Transverse colon (tissue), 4 donors: ENCODE measurements at regions not wholly inside any gene's neighbourhood (a gene's known extent, or its start where the extent isn't known, plus 50 kb on each side); places are given as distances from the start of the nearest gene placed in this dataset.
"Not testable (repeated sequence)": the region's sequence is repeated elsewhere in the genome, so short reads cannot be mapped to it uniquely, and the experiment has no call there.

Experiments
- DNase-seq: peaks from one replicate; pipeline ENCODE4 v3.0.0-alpha.2; 2019
- H3K27ac ChIP-seq, 4 donors: fragments of 200-600 bp; sonication (generic); 2 replicates each; pipeline ENCODE4 v1.5.1; 2016 to 2018; ENCODE audit warnings: inconsistent platforms in 4 of 4
- H3K27me3 ChIP-seq: fragments of 200-600 bp; sonication (generic); 2 replicates; pipeline ENCODE4 v1.5.1; 2017; ENCODE audit warnings: inconsistent platforms
- H3K36me3 ChIP-seq, 4 donors: fragments of 200-600 bp; sonication (generic); 2 replicates each; pipeline ENCODE4 v1.5.1; 2017 to 2019; ENCODE audit warnings: inconsistent platforms in 4 of 4
- H3K4me1 ChIP-seq, 4 donors: fragments of 200-600 bp; sonication (generic); 2 replicates each; pipeline ENCODE4 v1.5.1; 2017 to 2020; ENCODE audit warnings: inconsistent platforms in 4 of 4
- H3K4me3 ChIP-seq, 4 donors: fragments of 200-600 bp; sonication (generic); 1 replicate in 1 of 4; 2 replicates in 3 of 4; pipeline versions ENCODE4 v1.5.1 to v1.6.1; 2017 to 2019; ENCODE audit warnings: inconsistent platforms in 4 of 4
- H3K9me3 ChIP-seq, 2 donors: fragments of 200-600 bp; sonication (generic); 2 replicates each; pipeline ENCODE4 v1.5.1; 2017 to 2019; ENCODE audit warnings: inconsistent platforms in 2 of 2
- EP300 ChIP-seq: sonication (generic); formaldehyde crosslinking; IDR thresholded peaks from one replicate; pipeline ENCODE4 v1.6.1; 2017; ENCODE audit warnings: antibody characterized with exemption, low read depth
- POLR2A ChIP-seq: fragments of 450-650 bp; IDR thresholded peaks from one replicate; pipeline ENCODE4 v1.6.1; 2016; ENCODE audit warnings: antibody characterized with exemption, mild to moderate bottlenecking, moderate library complexity
- POLR2AphosphoS5 ChIP-seq, 3 donors: sonication (generic); formaldehyde crosslinking; IDR thresholded peaks; one replicate each; pipeline ENCODE4 v1.6.1; 2016; ENCODE audit warnings: antibody characterized with exemption in 3 of 3
- WGBS, 2 donors: methylation state at CpG; one replicate each; pipeline ENCODE4 v1.1.5; 2018; ENCODE audit warnings: low coverage in 1 of 2; 5-methylcytosine and 5-hydroxymethylcytosine counted together
- in situ Hi-C, 4 donors: fragments of 200-750 bp; cut with MboI; loops; one replicate each; pipeline versions ENCODE4 v1.15.0 to v1.15.1; 2017; ENCODE audit warnings: low sequenced_read_pairs in 3 of 4, low pct_ligation_motif_present in 1 of 4, low pct_unique_long_range_greater_than_20kb in 1 of 4
- intact Hi-C: fragments of 100-400 bp; cut with DNase I; formaldehyde crosslinking; loops from one replicate; pipeline ENCODE4 v1.15.1; 2023; ENCODE audit warnings: low total_unique reads
- TF ChIP-seq, protein P1 (sequence below), 5 experiments: fragments of 200-600 bp in 3 of 5; fragments of 450-650 bp in 2 of 5; sonication (generic) in 3 of 5; IDR thresholded peaks; 1 replicate in 2 of 5; 2 replicates in 3 of 5; pipeline ENCODE4 v1.5.1; 2016 to 2017; ENCODE audit warnings: antibody characterized with exemption in 5 of 5, inconsistent platforms in 3 of 5, mild to moderate bottlenecking in 2 of 5, moderate library complexity in 1 of 5

GRCh38 chr10:53528974-53529373 is 756.4 kb upstream of the MBL2 start:
- no peaks in the 10 kb centered on the region for H3K4me1 ChIP-seq
- WGBS, 2 donors, result 48 to 62% methylated on average over 2 of the region's 2 CpGs
- in situ Hi-C loops (no loop called here), intact Hi-C loops (no loop called here)
- no peak for DNase-seq
- H3K36me3 ChIP-seq, result no peaks in the 10 kb centered on the region
- no peaks in the 10 kb centered on the region for H3K27me3 ChIP-seq
- H3K4me3 ChIP-seq, result no peak overlapping the region
- no peak for TF ChIP-seq POLR2A
- TF ChIP-seq, protein P1, sequence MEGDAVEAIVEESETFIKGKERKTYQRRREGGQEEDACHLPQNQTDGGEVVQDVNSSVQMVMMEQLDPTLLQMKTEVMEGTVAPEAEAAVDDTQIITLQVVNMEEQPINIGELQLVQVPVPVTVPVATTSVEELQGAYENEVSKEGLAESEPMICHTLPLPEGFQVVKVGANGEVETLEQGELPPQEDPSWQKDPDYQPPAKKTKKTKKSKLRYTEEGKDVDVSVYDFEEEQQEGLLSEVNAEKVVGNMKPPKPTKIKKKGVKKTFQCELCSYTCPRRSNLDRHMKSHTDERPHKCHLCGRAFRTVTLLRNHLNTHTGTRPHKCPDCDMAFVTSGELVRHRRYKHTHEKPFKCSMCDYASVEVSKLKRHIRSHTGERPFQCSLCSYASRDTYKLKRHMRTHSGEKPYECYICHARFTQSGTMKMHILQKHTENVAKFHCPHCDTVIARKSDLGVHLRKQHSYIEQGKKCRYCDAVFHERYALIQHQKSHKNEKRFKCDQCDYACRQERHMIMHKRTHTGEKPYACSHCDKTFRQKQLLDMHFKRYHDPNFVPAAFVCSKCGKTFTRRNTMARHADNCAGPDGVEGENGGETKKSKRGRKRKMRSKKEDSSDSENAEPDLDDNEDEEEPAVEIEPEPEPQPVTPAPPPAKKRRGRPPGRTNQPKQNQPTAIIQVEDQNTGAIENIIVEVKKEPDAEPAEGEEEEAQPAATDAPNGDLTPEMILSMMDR (IDR thresholded peaks at IDR 0.05), result no peak
- TF ChIP-seq EP300, result no peak
- TF ChIP-seq POLR2AphosphoS5 (IDR thresholded peaks at IDR 0.05), result no peak
- H3K27ac ChIP-seq, result no peak overlapping the region
- no peaks in the 10 kb centered on the region for H3K9me3 ChIP-seq

DNA sequence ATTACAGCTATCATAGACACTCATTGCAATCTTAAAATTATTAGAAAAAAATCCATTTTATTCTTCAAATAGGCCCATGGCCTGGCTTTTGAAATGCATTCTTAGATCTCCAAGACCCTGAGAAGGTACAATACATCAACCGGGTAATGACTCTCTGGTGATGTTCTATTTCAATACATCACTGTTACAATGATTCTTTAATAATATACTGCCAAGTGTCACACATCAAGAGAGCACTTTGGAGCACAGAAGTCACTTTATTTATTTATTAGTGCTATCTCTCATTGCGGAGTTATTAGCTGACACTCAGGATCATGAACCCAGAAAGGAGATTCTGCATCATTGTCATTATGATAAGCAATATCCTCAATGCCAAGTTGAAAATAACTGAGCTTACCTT is 748.5 kb upstream of the MBL2 start:
- intact Hi-C loops (no loop called here), in situ Hi-C loops (no loop called here)
- H3K36me3 ChIP-seq, result no peaks in the 10 kb centered on the region
- no peaks in the 10 kb centered on the region for H3K4me1 ChIP-seq
- no peak overlapping the region for H3K4me3 ChIP-seq
- no peaks in the 10 kb centered on the region for H3K9me3 ChIP-seq
- no peaks in the 10 kb centered on the region for H3K27me3 ChIP-seq
- no peak overlapping the region for H3K27ac ChIP-seq
- 90 to 96% methylated on average over 2 of the region's 2 CpGs for WGBS, 2 donors
- DNase-seq, result no peak
- no peak for TF ChIP-seq POLR2AphosphoS5 (IDR thresholded peaks at IDR 0.05)
- TF ChIP-seq, protein P1 (IDR thresholded peaks at IDR 0.05), result no peak
- TF ChIP-seq POLR2A, result no peak
- TF ChIP-seq EP300, result no peak

- Histone ChIP-seq H3K4me1 (no peaks in the 10 kb centered on the region), H3K9me3 (no peaks in the 10 kb centered on the region), H3K27me3 (no peaks in the 10 kb centered on the region), H3K4me3 (no peak overlapping the region), H3K36me3 (no peaks in the 10 kb centered on the region), H3K27ac (no peak overlapping the region)
- intact Hi-C loops (no loop called here), in situ Hi-C loops (no loop called here)
- WGBS, 2 donors, result 65 to 73% methylated on average over 1 of the region's 1 CpG
- no peak for DNase-seq
- no peak for TF ChIP-seq POLR2A
- TF ChIP-seq, protein P1 (IDR thresholded peaks at IDR 0.05), result no peak
- no peak for TF ChIP-seq POLR2AphosphoS5 (IDR thresholded peaks at IDR 0.05)
- TF ChIP-seq EP300, result no peak
Measured at GRCh38 chr10:53508197-53508596, 735.6 kb upstream of the MBL2 start.

GRCh38 chr10:53504492-53504891 is 731.9 kb upstream of the MBL2 start:
- H3K4me1 ChIP-seq, intact Hi-C loops, H3K9me3 ChIP-seq, H3K4me3 ChIP-seq, in situ Hi-C loops, H3K27ac ChIP-seq, DNase-seq, H3K36me3 ChIP-seq, H3K27me3 ChIP-seq: not testable (repeated sequence)
- 97% methylated on average over 2 of the region's 2 CpGs; no CpG with 5 or more reads in 1 of the 2 donors for WGBS, 2 donors

DNA sequence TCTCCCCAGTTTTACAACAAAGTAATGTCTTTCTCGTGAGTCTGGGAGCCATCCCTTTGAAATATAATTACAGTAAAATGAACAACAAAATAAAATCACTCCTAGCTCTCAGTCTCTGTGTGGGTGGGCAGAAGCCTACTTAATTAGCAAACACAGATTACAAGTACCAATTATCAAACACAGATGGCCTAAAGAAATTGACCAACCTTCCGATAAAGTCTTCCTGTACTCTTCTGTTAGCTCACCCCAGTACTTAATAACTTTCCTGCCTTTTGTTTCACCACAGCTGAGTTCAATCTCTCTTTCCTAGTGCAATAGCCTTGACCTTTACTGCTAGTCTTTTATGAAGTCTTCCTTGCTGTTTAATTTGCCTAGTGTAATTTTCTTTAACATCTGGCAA is 719.2 kb upstream of the MBL2 start:
- no peaks in the 10 kb centered on the region for H3K9me3 ChIP-seq
- H3K4me1 ChIP-seq, result no peaks in the 10 kb centered on the region
- no peaks in the 10 kb centered on the region for H3K27me3 ChIP-seq
- H3K4me3 ChIP-seq, result no peak overlapping the region
- in situ Hi-C loops (no loop called here), intact Hi-C loops (no loop called here)
- TF ChIP-seq POLR2A (no peak), POLR2AphosphoS5 (IDR thresholded peaks at IDR 0.05) (no peak), EP300 (no peak)
- TF ChIP-seq, protein P1 (IDR thresholded peaks at IDR 0.05), result no peak
- H3K27ac ChIP-seq, result no peak overlapping the region
- H3K36me3 ChIP-seq, result no peaks in the 10 kb centered on the region
- no peak for DNase-seq
- WGBS, 2 donors, result 46 to 61% methylated on average over 2 of the region's 2 CpGs
